ENCODE measurements at regions not wholly inside any gene's neighbourhood (a gene's known extent, or its start where the extent isn't known, plus 50 kb on each side); places are given as distances from the start of the nearest gene placed in this dataset.

- Histone ChIP-seq H3K27me3 (no peaks in the 10 kb centered on the region), H3K9me3 (no peaks in the 10 kb centered on the region), H3K36me3 (no peaks in the 10 kb centered on the region), H3K4me3 (no peak overlapping the region), H3K27ac (no peak overlapping the region), H3K4me1 (no peaks in the 10 kb centered on the region)
- TF ChIP-seq CTCF (IDR thresholded peaks at IDR 0.05) (no peak), EP300 (IDR thresholded peaks at IDR 0.05) (no peak), POLR2AphosphoS5 (IDR thresholded peaks at IDR 0.05) (no peak), POLR2A (IDR thresholded peaks at IDR 0.05) (no peak)
- WGBS, 5 donors: 51 to 68% (median 58%) methylated on average over 1 of the region's 1 CpG
- intact Hi-C loops (cut with DNase I; ENCODE audit: low total_unique reads): no loop called here
- no peak for DNase-seq
Measured at GRCh38 chr6:42505385-42505718, 53.6 kb upstream of the TRERF1 start.

DNA sequence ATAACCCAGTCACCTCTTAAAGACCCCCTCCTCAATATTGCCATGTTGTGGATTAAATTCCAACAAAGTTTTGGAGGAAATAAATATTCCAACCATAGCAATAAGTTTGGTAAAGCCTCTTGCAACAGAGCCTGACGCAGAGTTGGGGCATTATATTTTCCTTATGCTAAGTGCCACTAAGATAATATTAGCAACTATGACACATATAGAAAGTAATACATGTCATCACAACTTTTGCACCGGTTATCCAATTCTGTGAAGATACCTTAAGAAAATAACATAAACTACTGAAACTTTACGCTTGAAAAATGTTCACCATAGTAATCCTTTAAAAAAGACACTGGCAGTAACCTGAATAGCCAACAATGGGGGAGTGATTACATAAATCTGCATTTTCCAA, 52.2 kb upstream of the TRERF1 start:
- Histone ChIP-seq H3K36me3 (no peaks in the 10 kb centered on the region), H3K4me3 (no peak overlapping the region), H3K27me3 (no peaks in the 10 kb centered on the region), H3K4me1 (no peaks in the 10 kb centered on the region), H3K9me3 (no peaks in the 10 kb centered on the region), H3K27ac (no peak overlapping the region)
- WGBS, 5 donors: 88 to 93% (median 91%) methylated on average over 3 of the region's 3 CpGs
- DNase-seq: no peak
- no peak for TF ChIP-seq POLR2A (IDR thresholded peaks at IDR 0.05)
- TF ChIP-seq CTCF (IDR thresholded peaks at IDR 0.05): no peak
- no peak for TF ChIP-seq POLR2AphosphoS5 (IDR thresholded peaks at IDR 0.05)
- no peak for TF ChIP-seq EP300 (IDR thresholded peaks at IDR 0.05)
- intact Hi-C loops (cut with DNase I; ENCODE audit: low total_unique reads): no loop called here

- Histone ChIP-seq H3K27ac (no peak overlapping the region), H3K9me3 (no peaks in the 10 kb centered on the region), H3K27me3 (no peaks in the 10 kb centered on the region), H3K4me1 (no peaks in the 10 kb centered on the region), H3K4me3 (no peak overlapping the region), H3K36me3 (no peaks in the 10 kb centered on the region)
- intact Hi-C loops (cut with DNase I; ENCODE audit: low total_unique reads): no loop called here
- 83 to 92% (median 88%) methylated on average over 3 of the region's 3 CpGs for WGBS, 5 donors
- TF ChIP-seq EP300 (IDR thresholded peaks at IDR 0.05) (no peak), POLR2AphosphoS5 (IDR thresholded peaks at IDR 0.05) (no peak), POLR2A (IDR thresholded peaks at IDR 0.05) (no peak), CTCF (IDR thresholded peaks at IDR 0.05) (no peak)
- no peak for DNase-seq
Measured at GRCh38 chr6:42502990-42503389, 51.3 kb upstream of the TRERF1 start.

DNA sequence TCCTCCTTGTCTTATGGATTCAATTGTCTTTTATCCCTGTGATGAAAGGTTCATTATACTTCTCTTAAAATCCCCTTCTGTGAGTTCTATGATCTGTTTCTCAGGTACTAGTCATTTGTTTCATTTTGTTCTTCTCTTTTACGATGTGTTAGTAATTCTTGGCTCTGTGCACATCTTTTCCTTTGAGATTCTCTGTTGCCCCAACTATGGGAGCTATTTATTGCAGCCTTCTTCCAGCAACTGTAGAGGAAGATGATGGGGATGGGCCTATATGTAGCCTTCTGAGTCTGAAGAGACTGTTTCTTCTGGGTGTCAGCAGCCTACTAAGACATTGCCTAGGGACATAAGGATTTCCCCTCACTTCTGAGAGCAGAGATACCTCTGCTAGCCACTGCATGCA, 50.4 kb upstream of the TRERF1 start:
- Histone ChIP-seq H3K27ac (no peak overlapping the region), H3K36me3 (no peaks in the 10 kb centered on the region), H3K27me3 (no peaks in the 10 kb centered on the region), H3K4me3 (no peak overlapping the region), H3K9me3 (no peaks in the 10 kb centered on the region), H3K4me1 (no peaks in the 10 kb centered on the region)
- no peak for DNase-seq
- TF ChIP-seq POLR2A (IDR thresholded peaks at IDR 0.05): no peak
- TF ChIP-seq EP300 (IDR thresholded peaks at IDR 0.05): no peak
- no peak for TF ChIP-seq POLR2AphosphoS5 (IDR thresholded peaks at IDR 0.05)
- no peak for TF ChIP-seq CTCF (IDR thresholded peaks at IDR 0.05)
- 71 to 88% (median 74%) methylated on average over 1 of the region's 1 CpG for WGBS, 5 donors
- intact Hi-C loops (cut with DNase I; ENCODE audit: low total_unique reads): no loop called here

All from stomach (tissue), 8 donors.